NCI-H345 treated with DMSO at 0.1 percent for 48 hours (cell line): ENCODE measurements at regions not wholly inside any gene's neighbourhood (a gene's known extent, or its start where the extent isn't known, plus 50 kb on each side); places are given as distances from the start of the nearest gene placed in this dataset.

Source experiments
- DNase-seq: peaks from one replicate; lab custom pipeline; 2025; ENCODE audit not compliant: unreplicated experiment; lab: John Stamatoyannopoulos, UW

- DNase-seq, result no peak
These were observed 270.6 kb downstream of the PBX3 start for GRCh38 chr9:126017758-126018157.

- no peak for DNase-seq
These were observed 273.7 kb downstream of the PBX3 start for GRCh38 chr9:126020836-126021235.

GRCh38 chr9:126023962-126024361 is 276.8 kb downstream of the PBX3 start:
- DNase-seq, result no peak

GRCh38 chr9:126024581-126025230 is 277.5 kb downstream of the PBX3 start:
- DNase-seq, result no peak

GRCh38 chr9:126025991-126026390 is 278.8 kb downstream of the PBX3 start:
- no peak for DNase-seq

GRCh38 chr9:126027566-126027965 is 280.4 kb downstream of the PBX3 start:
- no peak for DNase-seq

GRCh38 chr9:126028746-126029145 is 281.6 kb downstream of the PBX3 start:
- DNase-seq, result no peak

GRCh38 chr9:126030716-126031115 is 283.5 kb downstream of the PBX3 start:
- no peak for DNase-seq

- no peak for DNase-seq
These were observed 283.9 kb downstream of the PBX3 start for GRCh38 chr9:126031116-126031515.

GRCh38 chr9:126032135-126032534 is 285.0 kb downstream of the PBX3 start:
- no peak for DNase-seq

- DNase-seq, result no peak
These were observed 286.1 kb downstream of the PBX3 start for GRCh38 chr9:126033318-126033717.

GRCh38 chr9:126033956-126034355 is 286.8 kb downstream of the PBX3 start:
- no peak for DNase-seq

GRCh38 chr9:126036881-126037291 is 289.7 kb downstream of the PBX3 start:
- no peak for DNase-seq

GRCh38 chr9:126038790-126039189 is 287.8 kb upstream of the MVB12B start:
- no peak for DNase-seq

GRCh38 chr9:126043681-126044080 is 282.9 kb upstream of the MVB12B start:
- DNase-seq, result no peak

GRCh38 chr9:126049088-126049487 is 277.5 kb upstream of the MVB12B start:
- DNase-seq, result no peak

- DNase-seq, result no peak
These were observed 276.6 kb upstream of the MVB12B start for GRCh38 chr9:126049896-126050604.

GRCh38 chr9:126050605-126050990 is 276.0 kb upstream of the MVB12B start:
- DNase-seq, result no peak

GRCh38 chr9:126051446-126052130 is 275.0 kb upstream of the MVB12B start:
- DNase-seq, result no peak

- DNase-seq, result no peak
These were observed 273.8 kb upstream of the MVB12B start for GRCh38 chr9:126052791-126053190.

GRCh38 chr9:126053913-126054312 is 272.7 kb upstream of the MVB12B start:
- no peak for DNase-seq

GRCh38 chr9:126055381-126055985 is 271.1 kb upstream of the MVB12B start:
- no peak for DNase-seq
